Glomerular visceral epithelial cell (primary cell): ENCODE measurements at regions not wholly inside any gene's neighbourhood (a gene's known extent, or its start where the extent isn't known, plus 50 kb on each side); places are given as distances from the start of the nearest gene placed in this dataset.
"Not testable (repeated sequence)": the region's sequence is repeated elsewhere in the genome, so short reads cannot be mapped to it uniquely, and the experiment has no call there.

Experiments used
- DNase-seq: peaks from one replicate; pipeline ENCODE4 v3.0.0-alpha.2; 2016; ENCODE audit errors: extremely low spot score

DNA sequence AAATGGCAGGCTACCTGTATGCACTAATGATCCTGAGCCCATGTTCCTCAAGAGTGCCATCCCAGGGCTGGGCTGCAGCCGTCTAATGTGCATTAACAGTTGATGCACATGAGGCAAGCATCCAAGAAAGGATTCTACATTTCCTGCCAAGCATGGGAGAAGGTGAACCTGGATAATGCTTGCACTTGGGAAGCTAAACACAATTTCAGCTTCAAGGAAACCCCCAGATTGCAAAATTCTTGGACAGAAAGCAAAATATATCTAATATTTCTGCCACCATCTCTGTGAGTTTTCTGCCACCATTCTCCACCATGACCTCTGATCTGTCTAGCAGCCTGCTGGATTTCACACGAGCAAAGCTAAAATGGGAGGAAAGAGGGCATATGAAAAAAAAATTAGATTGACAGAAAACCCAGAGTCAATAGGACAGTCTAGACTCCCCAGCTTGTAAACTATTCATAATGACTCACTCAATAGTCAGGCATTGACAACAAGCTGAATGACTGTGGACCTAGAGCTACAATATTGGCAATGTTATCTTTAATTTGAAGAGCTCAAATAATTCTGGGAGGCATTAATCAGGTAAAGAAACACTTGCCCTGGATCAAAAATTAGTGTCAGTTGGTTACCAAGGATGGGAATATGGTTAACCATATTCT lies 91.9 kb upstream of the BCL2L14 start:
- DNase-seq: peak; percentile 5

DNA sequence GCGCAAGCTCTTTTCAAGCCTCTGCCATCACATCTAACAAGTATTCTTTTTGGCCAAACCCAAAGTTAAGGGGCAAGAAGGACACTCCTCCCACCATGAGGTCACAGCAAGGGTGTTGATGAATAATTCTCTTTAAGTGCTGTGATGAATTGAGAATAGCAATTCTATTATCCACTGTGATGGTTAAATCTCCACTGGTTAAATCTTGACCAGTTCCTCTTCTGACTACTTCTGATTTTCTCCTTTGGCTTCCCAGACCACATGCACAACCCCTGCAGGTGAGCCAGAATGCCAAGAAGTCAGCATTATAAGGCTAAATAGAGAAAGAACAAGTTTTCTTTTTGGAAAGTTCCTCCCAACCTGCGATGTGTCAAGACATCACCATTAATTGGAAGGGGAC lies 90.6 kb upstream of the BCL2L14 start:
- DNase-seq: no peak

DNA sequence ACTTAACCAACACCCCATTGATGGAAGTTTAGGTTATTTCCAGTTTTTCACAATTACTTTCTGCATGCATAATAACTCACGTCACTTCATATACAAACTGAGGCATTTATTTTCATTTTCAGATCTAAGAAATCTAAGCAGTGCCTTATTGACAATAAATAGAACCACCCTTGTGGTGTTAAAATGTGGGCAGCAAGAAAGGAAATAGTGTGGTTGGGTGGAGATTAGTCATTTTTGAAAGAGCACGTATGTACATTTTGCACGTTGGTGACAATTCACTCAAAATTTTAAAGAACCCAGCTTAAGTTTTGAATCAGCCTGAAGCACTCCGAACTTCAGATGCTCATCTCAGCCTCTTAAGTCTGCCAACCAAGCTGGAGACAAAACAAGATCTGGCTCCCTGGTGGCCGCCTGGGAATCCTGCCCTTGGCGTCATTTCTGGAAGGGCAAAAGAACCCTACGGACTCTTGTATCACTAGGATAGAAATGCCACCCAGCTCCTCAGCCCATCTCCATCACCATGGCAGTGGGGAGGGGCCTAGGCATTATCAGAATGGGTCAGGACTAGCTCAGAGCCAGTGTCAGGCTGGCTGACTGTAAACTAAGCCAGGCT lies 89.5 kb upstream of the BCL2L14 start:
- DNase-seq: peak; percentile 4

DNA sequence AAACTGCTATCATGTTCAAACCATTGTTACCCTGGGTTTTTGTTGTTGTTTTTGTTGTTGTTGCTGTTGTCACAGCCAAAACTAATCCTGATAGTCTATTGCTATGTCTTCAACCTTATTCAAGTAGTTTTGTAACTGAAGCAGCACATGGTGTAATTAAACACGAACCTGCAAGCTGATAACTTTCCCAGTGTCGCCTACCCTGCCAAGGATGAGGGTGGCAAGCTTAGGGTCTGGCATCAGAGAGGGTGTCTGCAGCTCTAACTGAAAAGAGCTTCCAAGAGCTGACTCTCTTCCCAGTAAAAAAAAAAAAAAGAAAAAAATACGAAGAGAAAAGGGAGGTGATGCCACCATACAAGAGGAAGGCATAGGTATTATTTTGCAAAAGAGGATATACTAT lies 86.3 kb upstream of the BCL2L14 start:
- DNase-seq: no peak

DNA sequence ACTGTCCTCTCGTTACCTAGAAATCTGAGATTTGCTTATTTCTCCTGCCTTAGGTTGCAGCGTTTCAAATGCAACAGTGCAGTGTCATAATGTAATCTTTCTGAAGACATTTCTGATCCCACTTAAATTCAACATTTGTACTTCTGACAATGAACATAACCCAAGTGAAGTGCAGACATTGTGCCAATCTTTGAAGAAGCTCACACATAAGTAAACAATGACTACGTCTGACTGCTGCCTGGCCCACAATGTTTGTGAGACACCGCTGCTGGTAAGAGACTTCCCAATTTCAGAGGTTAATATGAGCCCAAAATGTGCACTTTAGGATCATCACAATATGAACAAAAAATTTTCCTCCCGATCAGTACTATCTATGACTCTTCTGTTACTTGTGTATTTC lies 84.6 kb upstream of the BCL2L14 start:
- DNase-seq: no peak

DNA sequence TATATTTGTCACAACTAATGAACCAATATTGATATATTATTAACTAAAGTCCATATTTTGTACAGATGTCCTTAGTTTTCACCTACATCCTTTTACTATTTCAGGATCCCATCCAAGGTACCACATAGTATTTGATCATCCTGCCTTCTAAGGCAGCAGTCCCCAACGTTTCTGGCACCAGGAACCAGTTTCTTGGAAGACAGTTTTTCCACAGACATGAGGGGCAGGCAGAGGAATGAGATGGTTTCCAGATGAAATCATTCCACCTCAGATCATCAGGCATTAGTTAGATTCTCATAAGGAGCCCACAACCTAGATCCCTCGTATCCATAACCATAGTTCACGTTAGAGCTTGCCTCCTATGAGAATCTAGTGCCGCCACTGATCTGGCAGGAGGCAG lies 82.8 kb upstream of the BCL2L14 start:
- DNase-seq: no peak

DNA sequence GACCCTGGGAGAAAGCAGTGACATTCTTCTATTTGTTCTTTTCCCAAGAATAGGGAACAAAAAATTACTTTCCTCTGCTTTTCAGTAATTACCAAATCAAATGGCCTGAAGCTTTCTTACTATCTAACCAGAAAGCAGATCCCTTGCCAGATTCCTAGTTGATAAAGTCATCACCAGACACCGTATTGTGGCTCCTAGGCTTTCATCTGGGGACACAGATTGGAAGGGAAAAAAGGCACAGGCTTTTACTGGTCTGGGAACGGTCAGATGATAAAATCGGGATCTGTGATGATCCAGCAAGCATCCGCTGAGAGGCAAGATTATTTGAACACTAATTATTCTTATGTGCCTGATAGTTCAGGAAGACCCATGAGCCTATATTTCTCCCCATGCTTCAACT lies 79.1 kb upstream of the BCL2L14 start:
- peak; percentile 11 for DNase-seq

DNA sequence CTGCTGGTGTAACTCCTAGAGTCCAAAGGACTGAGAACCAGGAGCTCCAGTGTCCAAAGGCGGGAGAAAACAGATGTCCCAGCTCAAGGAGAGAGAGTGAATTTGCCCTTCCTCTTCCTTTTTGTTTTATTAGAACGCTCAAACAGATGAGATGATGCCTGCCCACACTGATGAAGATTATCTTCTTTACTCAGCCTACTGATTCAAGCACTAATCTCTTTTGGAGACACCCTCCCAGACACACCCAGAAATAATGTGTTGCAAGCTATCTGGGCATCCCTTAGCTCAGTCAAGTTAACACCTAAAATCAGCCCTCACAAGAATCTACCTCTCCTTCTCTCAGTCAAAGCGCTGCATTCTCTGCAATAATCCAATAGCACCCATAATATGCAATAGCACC lies 78.2 kb upstream of the BCL2L14 start:
- DNase-seq: no peak

DNA sequence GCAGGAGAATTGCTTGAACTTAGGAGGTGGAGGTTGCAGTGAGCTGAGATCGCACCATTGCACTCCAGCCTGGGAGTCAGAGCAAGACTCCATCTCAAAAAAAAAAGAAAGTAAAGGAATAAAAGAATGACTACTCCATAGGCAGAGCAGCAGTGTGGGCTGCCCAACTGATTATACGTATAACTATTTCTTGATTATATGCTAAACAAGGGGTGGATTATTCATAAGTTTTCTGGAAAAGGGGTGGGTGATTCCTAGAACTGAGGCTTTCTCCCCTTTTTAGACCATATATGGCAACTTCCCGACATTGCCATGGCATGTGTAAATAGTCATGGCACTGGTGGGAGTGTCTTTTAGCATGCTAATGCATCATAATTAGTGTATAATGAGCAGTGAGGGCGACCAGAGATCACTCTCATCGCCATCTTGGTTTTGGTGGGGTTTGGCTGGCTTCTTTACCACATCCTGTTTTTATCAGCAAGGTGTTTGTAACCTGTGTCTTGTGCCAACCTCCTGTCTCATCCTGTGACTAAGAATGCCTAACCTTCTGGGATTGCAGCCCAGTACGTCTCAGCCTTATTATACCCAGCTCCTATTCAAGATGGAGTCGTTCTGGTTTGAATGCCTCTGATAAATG lies 72.3 kb upstream of the BCL2L14 start:
- DNase-seq: not testable (repeated sequence)

DNA sequence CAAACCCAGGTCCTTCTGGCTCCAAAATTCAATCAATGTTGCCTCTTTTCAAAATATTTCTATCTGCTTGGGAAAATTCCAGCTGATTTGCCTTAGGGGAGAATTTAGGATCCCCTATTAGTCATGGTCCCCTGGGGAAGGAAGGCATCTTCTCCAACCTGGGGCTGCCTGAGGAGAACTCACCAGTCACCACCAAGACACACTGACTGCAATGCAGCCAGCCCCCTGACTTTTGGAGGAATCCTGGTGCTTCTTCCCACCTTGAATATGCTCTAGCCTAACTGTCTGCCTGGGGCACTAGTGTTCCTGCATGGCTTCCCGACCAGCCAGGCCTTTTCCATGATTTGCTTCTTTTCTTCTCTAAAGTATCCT lies 71.8 kb upstream of the BCL2L14 start:
- no peak for DNase-seq

DNA sequence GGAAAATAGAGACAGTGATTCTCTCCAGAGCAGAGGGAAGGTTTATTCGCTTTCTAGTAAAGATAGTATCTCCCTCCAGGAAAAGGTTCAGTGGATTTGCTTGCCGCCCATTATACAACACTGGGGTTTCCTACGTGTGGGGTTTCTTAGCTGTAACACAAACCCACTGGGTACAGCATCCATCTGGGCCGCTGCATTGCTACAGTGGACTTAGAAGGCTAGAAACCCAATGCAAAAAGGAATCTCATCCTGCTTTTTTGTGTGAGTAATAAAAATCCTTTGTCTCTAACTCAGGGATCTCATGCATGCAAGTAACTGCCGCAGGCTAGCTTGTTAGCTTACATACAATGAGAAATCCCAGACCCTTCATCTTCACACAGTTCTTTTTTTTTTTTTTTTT lies 67.1 kb upstream of the BCL2L14 start:
- DNase-seq: no peak

DNA sequence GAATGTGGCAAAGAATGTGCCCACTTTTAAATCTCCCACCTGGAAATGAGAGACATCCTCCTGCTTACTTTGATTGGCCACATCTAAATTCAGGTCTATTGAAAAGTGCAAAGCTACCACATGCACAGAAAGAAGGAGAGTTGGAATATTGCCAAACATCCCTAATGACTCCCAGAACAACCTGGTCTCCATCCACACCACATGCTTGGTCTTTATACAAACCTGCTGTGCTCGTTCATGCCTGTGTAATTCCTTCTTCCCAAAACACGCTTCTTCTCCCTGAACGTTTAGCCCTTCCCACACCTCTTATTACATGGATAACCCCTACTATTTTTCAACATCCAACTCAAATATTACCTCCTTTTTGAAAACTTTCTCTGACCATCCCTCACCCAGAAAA lies 66.2 kb upstream of the BCL2L14 start:
- DNase-seq: no peak

DNA sequence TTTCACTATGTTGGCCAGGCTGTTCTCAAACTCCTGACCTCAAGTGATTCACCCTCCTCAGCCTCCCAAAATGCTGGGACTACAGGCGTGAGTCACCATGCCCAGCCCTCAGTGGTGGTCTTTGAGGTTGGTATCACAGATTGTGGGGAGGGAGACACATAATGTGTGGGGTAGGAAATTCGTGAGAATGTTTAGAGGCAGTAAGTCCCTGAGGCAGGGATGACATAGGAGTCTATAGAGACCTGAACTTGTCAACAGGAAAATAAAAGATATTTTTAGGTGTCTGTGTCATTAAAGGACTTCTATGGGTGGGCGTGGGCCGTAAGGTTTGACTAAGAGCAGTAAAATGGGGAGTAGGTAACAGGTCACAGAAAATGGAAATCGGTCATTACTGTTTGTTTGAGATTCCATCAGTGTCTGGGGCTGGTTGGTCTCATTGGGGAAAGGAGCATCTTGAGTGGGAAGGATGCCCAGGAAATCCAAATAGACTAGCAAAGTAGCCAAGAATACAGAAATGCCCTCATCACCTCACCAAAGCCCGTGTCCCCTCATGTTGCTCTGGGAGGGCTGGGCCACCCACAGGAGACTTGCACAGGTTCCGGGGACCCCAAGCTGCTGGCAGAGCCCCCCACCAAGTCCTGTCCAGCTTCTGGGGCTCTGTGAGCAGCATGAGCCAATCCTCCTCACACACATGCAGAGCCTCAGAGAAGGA lies 63.6 kb upstream of the BCL2L14 start:
- DNase-seq: peak; percentile 66

DNA sequence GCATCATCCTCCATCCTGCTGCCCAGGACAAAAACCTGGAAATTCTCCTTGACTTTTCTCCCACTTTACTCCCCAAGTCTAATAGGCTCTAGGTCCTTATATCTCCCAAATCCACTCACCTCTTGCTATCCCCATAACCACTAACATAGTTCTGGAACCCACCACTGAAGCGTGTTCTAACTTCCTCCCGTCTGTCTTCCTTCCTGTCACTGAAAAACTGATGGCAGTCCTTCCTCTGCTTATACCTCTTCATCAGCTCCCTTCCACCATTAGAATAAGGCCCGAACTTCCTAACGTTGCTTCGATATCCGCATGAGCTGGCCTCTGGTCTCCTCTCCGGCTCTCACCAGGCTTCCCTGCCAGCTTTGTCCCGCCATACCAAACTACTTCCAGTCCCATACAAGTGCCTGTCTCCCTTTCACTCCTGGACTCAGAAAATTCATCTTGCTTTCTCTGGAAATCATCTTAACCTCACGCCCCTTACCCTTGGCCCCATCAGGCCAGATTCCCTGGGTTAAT lies 63.0 kb upstream of the BCL2L14 start:
- no peak for DNase-seq

DNA sequence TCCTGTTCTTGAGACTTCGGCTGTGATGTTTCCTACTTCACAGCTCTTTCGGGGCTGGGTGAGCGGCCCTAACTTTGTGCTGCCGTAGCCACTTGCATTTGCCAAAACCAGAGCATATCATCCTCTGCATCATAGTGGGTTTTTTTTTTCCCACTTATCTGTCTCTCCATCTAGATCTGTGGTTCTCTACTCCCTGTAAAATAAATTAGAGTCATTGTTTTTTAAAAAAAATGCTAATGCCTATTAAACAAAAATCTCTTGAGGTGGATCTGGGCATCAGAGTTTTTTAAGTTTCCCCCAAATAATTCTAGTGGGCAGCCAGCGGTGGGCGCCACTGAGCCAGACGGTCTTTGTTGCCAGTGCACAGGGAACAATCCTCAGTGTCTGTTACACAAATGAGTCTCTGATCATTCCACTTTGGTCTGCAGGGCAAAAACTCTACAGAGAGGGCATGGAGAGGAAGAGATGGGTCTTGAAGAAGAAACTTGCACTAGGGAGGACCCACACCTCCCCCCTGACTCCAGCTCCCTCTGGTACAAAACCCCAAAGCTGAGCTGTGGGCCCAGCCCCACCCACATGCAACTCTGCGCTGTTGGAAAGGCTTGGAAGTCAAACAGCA lies 62.4 kb upstream of the BCL2L14 start:
- DNase-seq: peak; percentile 10

DNA sequence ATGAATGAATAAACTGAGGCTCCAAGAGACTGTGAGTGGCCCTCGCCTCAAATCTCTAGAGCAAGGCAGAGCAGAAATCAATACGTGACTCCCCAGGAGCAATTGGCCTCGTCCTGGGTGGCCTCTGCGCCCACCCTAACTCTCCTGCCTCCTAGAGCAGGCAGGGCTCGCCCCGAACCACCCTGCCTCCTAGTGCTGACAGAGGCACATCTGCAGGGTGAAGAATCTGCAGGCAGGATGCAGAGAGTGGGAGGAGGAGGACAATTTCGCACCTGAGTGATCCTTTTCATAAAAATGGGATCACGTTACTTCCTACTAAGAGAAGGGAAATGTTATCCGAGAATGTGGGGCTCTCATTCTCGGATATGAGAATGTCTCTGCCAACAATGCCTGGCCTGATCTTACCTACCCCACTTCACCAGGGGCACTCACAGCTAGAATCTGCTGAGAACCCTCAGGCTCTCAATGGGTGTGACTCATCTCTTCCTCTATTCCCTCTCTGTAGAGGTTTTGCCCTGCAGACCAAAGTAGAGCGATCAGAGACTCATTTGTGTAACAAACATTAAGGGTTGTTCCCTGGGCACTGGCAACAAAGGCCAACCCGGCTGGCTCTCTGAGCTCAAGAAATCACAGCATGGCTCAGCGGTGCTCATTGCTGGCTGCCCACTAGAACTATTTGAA lies 61.7 kb upstream of the BCL2L14 start:
- DNase-seq: peak; percentile 78

DNA sequence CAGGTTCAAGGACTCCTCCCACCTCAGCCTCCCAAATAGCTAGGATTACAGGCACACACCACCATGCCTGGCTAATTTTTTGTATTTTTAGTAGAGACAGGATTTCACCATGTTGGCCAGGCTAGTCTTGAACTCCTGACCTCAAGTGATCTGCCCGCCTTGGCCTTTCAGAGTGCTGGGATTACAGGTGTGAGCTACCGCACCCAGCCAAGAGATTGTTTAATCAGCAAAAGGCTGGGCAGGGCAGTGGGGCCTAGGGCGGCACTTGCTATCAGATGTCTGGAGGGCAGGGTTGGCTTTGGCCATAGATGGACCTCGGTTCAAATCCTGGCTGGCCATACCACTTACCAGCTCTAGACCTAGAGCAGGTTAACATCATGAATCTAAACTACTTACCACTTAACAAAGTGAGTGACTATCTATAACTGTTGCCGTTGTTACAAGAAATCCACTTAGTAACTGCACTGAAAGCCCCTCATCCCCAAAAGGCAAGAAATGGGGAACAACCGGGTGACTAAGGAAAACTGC lies 60.9 kb upstream of the BCL2L14 start:
- not testable (repeated sequence) for DNase-seq

DNA sequence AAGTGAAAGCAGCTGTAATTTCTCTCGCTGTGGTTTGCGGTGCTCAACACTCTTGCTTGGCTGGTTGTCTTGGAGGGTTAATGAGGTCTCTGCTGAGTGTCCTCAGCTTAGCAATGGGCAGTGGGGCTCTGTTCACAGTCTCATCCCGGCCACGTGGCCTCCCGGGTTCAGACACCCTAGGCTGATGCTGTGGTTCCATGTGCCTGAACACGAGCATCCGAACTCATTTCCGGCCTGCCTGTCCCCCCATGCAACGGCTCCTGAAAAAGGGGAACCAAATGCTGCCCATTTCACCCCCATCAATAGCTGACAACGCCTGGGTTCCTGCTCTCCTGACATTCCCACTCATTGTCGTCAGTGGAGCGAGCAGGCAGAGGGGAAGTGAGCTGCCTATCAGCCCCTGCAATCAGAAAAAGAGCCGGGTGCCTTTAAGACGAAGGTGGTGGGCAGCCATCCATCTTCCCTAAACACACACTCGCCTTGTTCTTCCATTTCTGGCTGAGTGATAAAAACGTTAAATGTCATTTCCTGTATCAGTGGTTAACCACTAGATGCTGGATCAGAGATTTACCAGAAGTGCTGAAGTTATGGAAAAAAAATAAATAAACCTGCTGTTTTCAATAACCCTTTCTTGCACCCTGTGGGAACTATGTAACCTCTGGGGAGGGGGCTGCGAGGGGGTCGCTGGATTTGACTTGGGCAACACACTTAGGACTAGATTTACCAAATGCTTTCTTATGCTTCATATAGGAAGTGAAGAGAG lies 60.3 kb upstream of the BCL2L14 start:
- peak; percentile 81 for DNase-seq

DNA sequence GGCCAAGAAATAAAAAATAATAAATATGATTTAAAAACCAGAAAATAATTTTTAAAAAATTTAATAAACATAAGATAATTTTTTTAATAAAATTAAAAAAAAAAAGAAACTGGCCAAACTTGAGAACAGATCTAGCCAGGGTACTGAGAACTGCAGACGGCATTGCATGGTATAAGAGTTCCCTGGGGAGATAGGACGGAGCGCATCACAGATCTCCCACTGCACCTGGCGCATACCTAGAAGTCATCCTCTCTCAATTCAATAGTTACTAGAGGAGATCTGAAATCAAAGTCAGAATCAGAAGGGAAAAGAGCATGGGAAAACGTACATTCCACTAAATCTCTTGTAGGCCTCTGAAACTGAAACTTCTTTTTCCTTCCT lies 58.9 kb upstream of the BCL2L14 start:
- no peak for DNase-seq

DNA sequence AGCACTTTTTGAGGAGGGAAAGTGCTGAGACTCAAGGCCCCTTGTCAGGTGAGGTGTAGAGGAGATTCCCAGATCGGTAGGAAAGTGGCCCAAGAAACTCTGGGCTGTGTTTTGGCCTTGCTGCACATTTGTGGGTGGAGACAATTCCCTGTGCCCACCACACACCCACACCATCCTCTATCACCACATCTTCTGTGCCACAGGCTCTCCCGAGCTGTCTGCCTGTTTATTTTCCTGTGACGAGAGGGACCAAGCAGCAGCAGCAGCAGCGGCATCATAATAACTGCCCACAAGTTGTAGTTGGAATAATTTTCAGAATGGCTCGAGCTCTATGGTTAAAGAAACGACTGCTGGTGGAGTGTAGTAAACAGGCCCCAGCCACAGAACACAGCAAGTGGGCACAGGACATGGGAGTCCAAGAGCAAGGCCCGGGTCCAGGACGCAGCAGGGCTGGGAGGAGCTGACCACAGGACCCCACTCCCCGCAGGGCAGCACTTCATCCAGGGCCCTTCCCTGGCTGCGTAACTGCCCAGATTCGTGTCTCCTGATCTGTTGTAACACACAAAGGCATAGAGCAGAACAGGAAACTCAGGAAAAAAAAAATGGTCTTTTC lies 55.6 kb upstream of the BCL2L14 start:
- no peak for DNase-seq
